ENCODE measurements at regions not wholly inside any gene's neighbourhood (a gene's known extent, or its start where the extent isn't known, plus 50 kb on each side); places are given as distances from the start of the nearest gene placed in this dataset.

DNA sequence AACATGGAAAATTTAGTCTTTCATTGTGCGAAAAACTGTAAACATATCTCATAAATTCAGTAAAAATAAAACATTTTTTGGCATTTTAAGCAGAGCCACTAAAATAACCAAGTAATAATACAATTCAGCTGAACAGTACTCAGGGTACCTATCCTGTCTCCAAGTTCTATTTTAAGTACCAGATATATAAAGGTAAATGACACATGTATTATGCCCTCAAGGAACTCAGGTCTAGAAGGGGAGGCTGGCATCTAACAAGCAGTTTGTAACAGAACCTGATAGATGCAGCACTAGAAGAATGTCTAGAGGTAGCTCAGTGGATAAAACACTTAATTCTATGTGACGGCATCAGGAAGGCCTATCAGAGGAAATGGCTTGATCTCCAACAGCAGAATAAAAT is 112.2 kb downstream of the CRPPA start:
- Histone ChIP-seq H3K4me1 (peaks cover 7% of the 10 kb centered on the region), H3K36me3 (ENCODE audit: insufficient read depth in 1 of 2, low read depth in 1 of 2) (no peaks in the 10 kb centered on the region), H3K27me3 (ENCODE audit: insufficient read depth in 3 of 3, low read length in 2 of 3) (no peaks in the 10 kb centered on the region), H3K27ac (no peak overlapping the region), H3K9me3 (no peaks in the 10 kb centered on the region), H3K4me3 (no peak overlapping the region)
- intact Hi-C loops (cut with DNase I): no loop called here
- TF ChIP-seq, protein P1, sequence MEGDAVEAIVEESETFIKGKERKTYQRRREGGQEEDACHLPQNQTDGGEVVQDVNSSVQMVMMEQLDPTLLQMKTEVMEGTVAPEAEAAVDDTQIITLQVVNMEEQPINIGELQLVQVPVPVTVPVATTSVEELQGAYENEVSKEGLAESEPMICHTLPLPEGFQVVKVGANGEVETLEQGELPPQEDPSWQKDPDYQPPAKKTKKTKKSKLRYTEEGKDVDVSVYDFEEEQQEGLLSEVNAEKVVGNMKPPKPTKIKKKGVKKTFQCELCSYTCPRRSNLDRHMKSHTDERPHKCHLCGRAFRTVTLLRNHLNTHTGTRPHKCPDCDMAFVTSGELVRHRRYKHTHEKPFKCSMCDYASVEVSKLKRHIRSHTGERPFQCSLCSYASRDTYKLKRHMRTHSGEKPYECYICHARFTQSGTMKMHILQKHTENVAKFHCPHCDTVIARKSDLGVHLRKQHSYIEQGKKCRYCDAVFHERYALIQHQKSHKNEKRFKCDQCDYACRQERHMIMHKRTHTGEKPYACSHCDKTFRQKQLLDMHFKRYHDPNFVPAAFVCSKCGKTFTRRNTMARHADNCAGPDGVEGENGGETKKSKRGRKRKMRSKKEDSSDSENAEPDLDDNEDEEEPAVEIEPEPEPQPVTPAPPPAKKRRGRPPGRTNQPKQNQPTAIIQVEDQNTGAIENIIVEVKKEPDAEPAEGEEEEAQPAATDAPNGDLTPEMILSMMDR (IDR thresholded peaks at IDR 0.05): no peak
- DNase-seq (no peak), ATAC-seq (peak; percentile 47 to 89 (median 78))
- WGBS, 3 donors: 65 to 79% (median 66%) methylated on average over 2 of the region's 2 CpGs

DNA sequence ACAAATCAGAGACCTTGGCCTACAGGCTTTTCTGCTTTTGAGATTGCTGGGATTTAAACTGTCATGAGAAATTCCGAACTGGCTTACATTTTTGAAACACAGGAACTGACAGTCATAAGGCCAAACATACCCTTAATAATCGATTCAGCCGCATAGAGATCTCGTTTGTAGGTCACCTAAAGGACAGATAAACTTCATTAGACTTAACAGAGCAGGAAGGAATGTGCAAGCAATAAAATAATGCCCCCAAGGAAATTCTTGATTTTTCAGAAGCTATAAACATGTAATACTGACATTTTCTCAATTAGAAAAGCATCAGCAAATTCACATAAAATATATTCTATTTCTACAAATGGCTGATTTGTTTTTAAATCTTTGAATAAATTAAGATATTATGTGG is 120.0 kb downstream of the CRPPA start:
- TF ChIP-seq, protein P1 (IDR thresholded peaks at IDR 0.05): no peak
- DNase-seq (no peak), ATAC-seq (no peak)
- Histone ChIP-seq H3K4me3 (no peak overlapping the region), H3K4me1 (no peaks in the 10 kb centered on the region), H3K27me3 (ENCODE audit: insufficient read depth in 3 of 3, low read length in 2 of 3) (no peaks in the 10 kb centered on the region), H3K36me3 (ENCODE audit: insufficient read depth in 1 of 2, low read depth in 1 of 2) (no peaks in the 10 kb centered on the region), H3K9me3 (no peaks in the 10 kb centered on the region), H3K27ac (no peak overlapping the region)
- intact Hi-C loops (cut with DNase I): no loop called here
- WGBS, 3 donors: 30 to 40% (median 33%) methylated on average over 4 of the region's 4 CpGs

DNA sequence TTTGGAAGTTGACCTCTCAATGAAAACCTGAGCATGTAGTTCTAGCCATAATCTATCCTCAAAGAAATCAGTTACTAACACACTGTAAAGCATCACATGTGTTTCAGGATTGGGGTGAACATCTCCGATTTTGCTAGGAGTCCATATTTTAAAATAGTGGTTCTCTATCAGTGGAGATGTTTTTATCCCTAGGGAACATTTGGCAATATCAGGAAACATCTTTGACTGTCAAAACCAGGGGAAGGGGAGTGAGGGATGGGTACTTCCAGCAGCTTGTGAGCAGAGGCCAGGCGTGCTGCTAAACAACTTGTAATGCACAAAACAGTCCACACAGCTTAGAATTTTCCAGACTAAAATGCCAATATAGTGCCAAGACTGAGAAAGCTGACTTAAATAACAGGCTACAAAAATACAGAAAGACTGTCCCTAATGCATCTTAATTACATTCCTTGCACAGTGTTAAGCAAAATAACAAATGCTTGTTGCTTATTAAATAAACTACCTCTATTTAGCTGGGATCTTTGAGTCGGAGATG is 120.9 kb downstream of the CRPPA start:
- no peak for ATAC-seq

DNA sequence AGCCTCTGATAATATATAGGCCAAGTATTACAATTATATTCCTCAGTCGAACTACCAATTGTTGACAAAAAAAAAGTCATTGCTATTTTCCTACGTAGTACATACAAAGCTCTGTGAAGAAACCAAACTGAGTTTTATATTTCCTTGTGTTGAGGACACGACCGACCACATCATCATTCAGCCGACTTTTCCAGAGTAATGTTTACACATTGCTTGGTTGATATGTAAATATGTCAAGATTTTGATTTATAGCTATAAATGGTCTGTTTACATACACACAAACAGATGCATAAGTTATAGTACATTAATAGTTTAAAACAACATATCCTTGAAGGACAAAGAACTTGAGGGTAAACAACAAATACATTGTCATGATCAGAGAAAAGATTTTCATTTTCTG is 121.5 kb downstream of the CRPPA start:
- 91 to 94% (median 91%) methylated on average over 5 of the region's 5 CpGs for WGBS, 3 donors
- H3K4me3 ChIP-seq: no peak overlapping the region
- no peaks in the 10 kb centered on the region for H3K9me3 ChIP-seq
- H3K36me3 ChIP-seq (ENCODE audit: insufficient read depth in 1 of 2, low read depth in 1 of 2): no peaks in the 10 kb centered on the region
- no peaks in the 10 kb centered on the region for H3K27me3 ChIP-seq (ENCODE audit: insufficient read depth in 3 of 3, low read length in 2 of 3)
- peaks cover 7% of the 10 kb centered on the region for H3K4me1 ChIP-seq
- TF ChIP-seq, protein P1 (IDR thresholded peaks at IDR 0.05): no peak
- intact Hi-C loops (cut with DNase I): no loop called here
- no peak overlapping the region for H3K27ac ChIP-seq
- ATAC-seq (no peak), DNase-seq (no peak)

More for the DNA sequence above, 120.9 kb downstream of the CRPPA start:
- Histone ChIP-seq H3K4me3 (no peak overlapping the region), H3K4me1 (peaks cover 4% of the 10 kb centered on the region), H3K36me3 (ENCODE audit: insufficient read depth in 1 of 2, low read depth in 1 of 2) (no peaks in the 10 kb centered on the region), H3K9me3 (no peaks in the 10 kb centered on the region), H3K27ac (no peak overlapping the region), H3K27me3 (ENCODE audit: insufficient read depth in 3 of 3, low read length in 2 of 3) (no peaks in the 10 kb centered on the region)
- intact Hi-C loops (cut with DNase I): no loop called here
- no peak for DNase-seq
- TF ChIP-seq, protein P1 (IDR thresholded peaks at IDR 0.05): no peak
- WGBS, 3 donors: 75 to 91% (median 78%) methylated on average over 3 of the region's 3 CpGs

DNA sequence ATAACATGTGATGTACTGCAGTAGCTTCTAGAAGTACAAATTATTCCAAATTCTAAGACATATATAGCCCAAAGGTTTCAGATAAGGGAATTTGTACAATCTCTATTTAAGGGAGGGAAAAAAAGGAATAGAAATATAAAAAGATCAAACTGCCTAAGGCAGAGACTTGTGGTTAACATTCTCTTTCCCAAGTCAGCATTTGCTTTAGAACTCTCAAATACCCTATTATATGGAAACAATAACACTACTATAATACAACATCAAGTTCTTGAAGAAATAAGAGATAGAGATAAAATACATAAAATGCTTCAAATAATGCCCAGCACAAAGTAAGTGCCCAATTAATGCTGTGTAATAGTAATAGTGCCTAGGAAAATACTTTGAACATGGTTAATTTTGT is 123.1 kb downstream of the CRPPA start:
- no peaks in the 10 kb centered on the region for H3K9me3 ChIP-seq
- H3K4me1 ChIP-seq: peaks cover 7% of the 10 kb centered on the region
- no peaks in the 10 kb centered on the region for H3K27me3 ChIP-seq (ENCODE audit: insufficient read depth in 3 of 3, low read length in 2 of 3)
- no peak overlapping the region for H3K27ac ChIP-seq
- H3K4me3 ChIP-seq: no peak overlapping the region
- no peaks in the 10 kb centered on the region for H3K36me3 ChIP-seq (ENCODE audit: insufficient read depth in 1 of 2, low read depth in 1 of 2)
- ATAC-seq (no peak), DNase-seq (no peak)
- intact Hi-C loops (cut with DNase I): no loop called here
- TF ChIP-seq, protein P1 (IDR thresholded peaks at IDR 0.05): no peak
